ENCODE measurements at regions not wholly inside any gene's neighbourhood (a gene's known extent, or its start where the extent isn't known, plus 50 kb on each side); places are given as distances from the start of the nearest gene placed in this dataset.

- TF ChIP-seq POLR2A (IDR thresholded peaks at IDR 0.05; ENCODE audit: low read depth) = no peak
- TF ChIP-seq, protein P1, sequence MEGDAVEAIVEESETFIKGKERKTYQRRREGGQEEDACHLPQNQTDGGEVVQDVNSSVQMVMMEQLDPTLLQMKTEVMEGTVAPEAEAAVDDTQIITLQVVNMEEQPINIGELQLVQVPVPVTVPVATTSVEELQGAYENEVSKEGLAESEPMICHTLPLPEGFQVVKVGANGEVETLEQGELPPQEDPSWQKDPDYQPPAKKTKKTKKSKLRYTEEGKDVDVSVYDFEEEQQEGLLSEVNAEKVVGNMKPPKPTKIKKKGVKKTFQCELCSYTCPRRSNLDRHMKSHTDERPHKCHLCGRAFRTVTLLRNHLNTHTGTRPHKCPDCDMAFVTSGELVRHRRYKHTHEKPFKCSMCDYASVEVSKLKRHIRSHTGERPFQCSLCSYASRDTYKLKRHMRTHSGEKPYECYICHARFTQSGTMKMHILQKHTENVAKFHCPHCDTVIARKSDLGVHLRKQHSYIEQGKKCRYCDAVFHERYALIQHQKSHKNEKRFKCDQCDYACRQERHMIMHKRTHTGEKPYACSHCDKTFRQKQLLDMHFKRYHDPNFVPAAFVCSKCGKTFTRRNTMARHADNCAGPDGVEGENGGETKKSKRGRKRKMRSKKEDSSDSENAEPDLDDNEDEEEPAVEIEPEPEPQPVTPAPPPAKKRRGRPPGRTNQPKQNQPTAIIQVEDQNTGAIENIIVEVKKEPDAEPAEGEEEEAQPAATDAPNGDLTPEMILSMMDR (IDR thresholded peaks at IDR 0.05) = no peak
- no peak for TF ChIP-seq POLR2AphosphoS5 (IDR thresholded peaks at IDR 0.05)
Measured at GRCh38 chr11:30800904-30801303, 214.8 kb upstream of the MPPED2 start.
